ENCODE measurements at regions not wholly inside any gene's neighbourhood (a gene's known extent, or its start where the extent isn't known, plus 50 kb on each side); places are given as distances from the start of the nearest gene placed in this dataset.

- no peak overlapping the region for H3K4me3 Mint-ChIP-seq
- H3K9me3 Mint-ChIP-seq = no peaks in the 10 kb centered on the region
- no peak for DNase-seq (ENCODE audit: low spot score)
- no peaks in the 10 kb centered on the region for H3K27me3 Mint-ChIP-seq (ENCODE audit: insufficient read depth)
- H3K36me3 Mint-ChIP-seq (ENCODE audit: low read depth) = no peaks in the 10 kb centered on the region
- intact Hi-C loops (cut with micrococcal nuclease) = no loop called here
- no peak overlapping the region for H3K27ac Mint-ChIP-seq
- H3K4me1 Mint-ChIP-seq (ENCODE audit: low read depth) = no peaks in the 10 kb centered on the region
Observed at GRCh38 chr21:22703521-22703920, 1705.3 kb downstream of the NCAM2 start.

GRCh38 chr21:22710721-22711120 is 1712.5 kb downstream of the NCAM2 start:
- no peaks in the 10 kb centered on the region for H3K36me3 Mint-ChIP-seq (ENCODE audit: low read depth)
- no peak for DNase-seq (ENCODE audit: low spot score)
- no peak overlapping the region for H3K27ac Mint-ChIP-seq
- no peaks in the 10 kb centered on the region for H3K9me3 Mint-ChIP-seq
- intact Hi-C loops (cut with micrococcal nuclease) = no loop called here
- H3K4me3 Mint-ChIP-seq = no peak overlapping the region
- no peaks in the 10 kb centered on the region for H3K4me1 Mint-ChIP-seq (ENCODE audit: low read depth)
- no peaks in the 10 kb centered on the region for H3K27me3 Mint-ChIP-seq (ENCODE audit: insufficient read depth)

DNA sequence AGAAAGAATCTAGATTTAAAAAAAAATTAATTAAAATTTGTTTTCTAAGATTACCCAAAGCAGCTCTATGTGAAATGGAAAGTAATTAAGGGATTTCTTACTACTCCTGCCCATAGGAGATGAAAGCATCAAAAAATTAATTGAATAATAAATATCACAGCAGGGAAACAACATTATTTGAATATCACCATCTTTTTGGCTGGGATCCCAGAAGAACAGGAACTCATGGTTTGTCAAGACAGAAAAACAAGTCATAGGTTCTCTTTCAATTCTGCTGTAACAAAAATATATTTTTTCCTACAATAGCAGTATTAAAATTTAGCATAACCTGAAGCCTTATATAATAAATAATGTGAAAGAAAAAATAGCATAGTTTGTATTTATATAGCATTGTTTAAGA is 1713.4 kb downstream of the NCAM2 start:
- H3K9me3 Mint-ChIP-seq = no peaks in the 10 kb centered on the region
- H3K27me3 Mint-ChIP-seq (ENCODE audit: insufficient read depth) = no peaks in the 10 kb centered on the region
- intact Hi-C loops (cut with micrococcal nuclease) = no loop called here
- no peak overlapping the region for H3K4me3 Mint-ChIP-seq
- no peaks in the 10 kb centered on the region for H3K36me3 Mint-ChIP-seq (ENCODE audit: low read depth)
- no peaks in the 10 kb centered on the region for H3K4me1 Mint-ChIP-seq (ENCODE audit: low read depth)
- no peak overlapping the region for H3K27ac Mint-ChIP-seq
- no peak for DNase-seq (ENCODE audit: low spot score)

- no peak overlapping the region for H3K4me3 Mint-ChIP-seq
- H3K27ac Mint-ChIP-seq = no peak overlapping the region
- peaks cover 32% of the 10 kb centered on the region for H3K9me3 Mint-ChIP-seq
- H3K36me3 Mint-ChIP-seq (ENCODE audit: low read depth) = no peaks in the 10 kb centered on the region
- intact Hi-C loops (cut with micrococcal nuclease) = no loop called here
- H3K27me3 Mint-ChIP-seq (ENCODE audit: insufficient read depth) = no peaks in the 10 kb centered on the region
- H3K4me1 Mint-ChIP-seq (ENCODE audit: low read depth) = no peaks in the 10 kb centered on the region
- no peak for DNase-seq (ENCODE audit: low spot score)
Observed at GRCh38 chr21:22725436-22725835, 1727.2 kb downstream of the NCAM2 start.

GRCh38 chr21:22728091-22728490 is 1729.9 kb downstream of the NCAM2 start:
- no peaks in the 10 kb centered on the region for H3K27me3 Mint-ChIP-seq (ENCODE audit: insufficient read depth)
- no peaks in the 10 kb centered on the region for H3K36me3 Mint-ChIP-seq (ENCODE audit: low read depth)
- H3K9me3 Mint-ChIP-seq = peaks cover 32% of the 10 kb centered on the region

DNA sequence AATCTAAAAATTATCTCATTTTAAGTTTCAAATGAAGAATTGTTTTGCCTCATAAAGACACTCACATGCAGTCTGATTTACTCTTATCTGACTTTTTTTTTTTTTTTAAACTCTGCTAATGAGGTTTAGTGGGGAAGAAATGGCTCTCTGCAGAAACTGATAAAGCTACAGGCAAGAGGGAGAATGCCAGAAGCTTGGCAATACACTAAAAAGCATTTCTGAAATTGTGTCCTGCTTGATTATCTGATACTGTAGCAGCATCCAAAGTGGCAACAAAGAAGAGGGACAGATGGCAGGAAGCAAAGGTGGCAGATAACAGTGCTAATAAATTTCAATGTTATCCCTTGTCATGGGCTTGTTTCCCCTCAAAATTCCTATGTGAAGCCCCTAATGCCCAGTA is 1744.9 kb downstream of the NCAM2 start:
- H3K9me3 Mint-ChIP-seq = no peaks in the 10 kb centered on the region
- no peaks in the 10 kb centered on the region for H3K36me3 Mint-ChIP-seq (ENCODE audit: low read depth)
- DNase-seq (ENCODE audit: low spot score) = no peak
- no peak overlapping the region for H3K27ac Mint-ChIP-seq
- intact Hi-C loops (cut with micrococcal nuclease) = no loop called here
- H3K27me3 Mint-ChIP-seq (ENCODE audit: insufficient read depth) = no peaks in the 10 kb centered on the region
- no peaks in the 10 kb centered on the region for H3K4me1 Mint-ChIP-seq (ENCODE audit: low read depth)
- H3K4me3 Mint-ChIP-seq = no peak overlapping the region

More at GRCh38 chr21:22728091-22728490, 1729.9 kb downstream of the NCAM2 start:
- intact Hi-C loops (cut with micrococcal nuclease) = no loop called here
- H3K4me3 Mint-ChIP-seq = no peak overlapping the region
- no peaks in the 10 kb centered on the region for H3K4me1 Mint-ChIP-seq (ENCODE audit: low read depth)
- no peak for DNase-seq (ENCODE audit: low spot score)
- H3K27ac Mint-ChIP-seq = no peak overlapping the region

GRCh38 chr21:22754746-22755145 is 1756.5 kb downstream of the NCAM2 start:
- Mint-ChIP-seq H3K27ac (no peak overlapping the region), H3K4me3 (no peak overlapping the region), H3K4me1 (ENCODE audit: low read depth) (no peaks in the 10 kb centered on the region), H3K36me3 (ENCODE audit: low read depth) (no peaks in the 10 kb centered on the region), H3K27me3 (ENCODE audit: insufficient read depth) (peaks cover 2% of the 10 kb centered on the region), H3K9me3 (no peaks in the 10 kb centered on the region)
- no peak for DNase-seq (ENCODE audit: low spot score)
- intact Hi-C loops (cut with micrococcal nuclease) = no loop called here

DNA sequence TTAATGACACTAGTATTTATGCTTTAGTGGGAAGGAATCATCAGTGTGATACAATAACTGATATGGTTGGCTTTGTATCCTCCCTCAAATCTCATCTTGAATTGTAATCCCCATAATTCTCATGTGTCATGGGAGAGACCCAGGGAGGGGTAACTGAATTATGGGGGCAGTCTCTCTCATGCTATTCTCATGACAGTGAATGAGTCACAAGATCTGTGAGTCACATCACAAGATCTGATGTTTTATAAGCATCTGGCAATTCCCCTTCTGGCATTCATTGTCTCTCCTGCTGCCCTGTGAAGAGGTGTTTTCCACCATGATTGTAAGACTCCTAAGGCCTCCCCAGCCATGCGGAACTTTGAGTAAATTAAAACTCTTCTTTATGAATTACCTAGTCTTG is 1760.3 kb downstream of the NCAM2 start:
- H3K36me3 Mint-ChIP-seq (ENCODE audit: low read depth) = no peaks in the 10 kb centered on the region

DNA sequence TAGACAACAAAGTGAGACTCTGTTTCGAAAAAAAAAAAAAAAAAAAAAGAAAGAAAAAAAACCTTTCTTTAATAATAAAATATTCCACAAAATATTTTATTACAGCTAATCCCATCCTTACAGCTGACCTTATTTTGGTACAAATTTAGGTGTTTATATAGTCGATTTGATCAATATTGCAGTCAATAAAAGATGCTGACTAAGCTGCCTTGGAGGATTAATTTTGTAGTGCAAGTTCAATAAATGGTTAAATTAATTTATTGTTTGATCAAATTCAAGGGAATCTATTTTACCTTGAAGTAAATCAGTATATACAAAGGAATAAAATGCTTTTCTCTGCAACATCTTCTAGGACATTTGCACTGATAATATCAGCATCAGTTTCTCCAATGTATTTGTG is 1764.3 kb downstream of the NCAM2 start:
- no peak overlapping the region for H3K27ac Mint-ChIP-seq
- intact Hi-C loops (cut with micrococcal nuclease) = no loop called here
- no peaks in the 10 kb centered on the region for H3K36me3 Mint-ChIP-seq (ENCODE audit: low read depth)
- no peaks in the 10 kb centered on the region for H3K9me3 Mint-ChIP-seq
- DNase-seq (ENCODE audit: low spot score) = no peak
- H3K4me3 Mint-ChIP-seq = no peak overlapping the region
- H3K27me3 Mint-ChIP-seq (ENCODE audit: insufficient read depth) = no peaks in the 10 kb centered on the region
- H3K4me1 Mint-ChIP-seq (ENCODE audit: low read depth) = no peaks in the 10 kb centered on the region

More for the DNA sequence above, 1760.3 kb downstream of the NCAM2 start:
- intact Hi-C loops (cut with micrococcal nuclease) = no loop called here
- no peak overlapping the region for H3K27ac Mint-ChIP-seq
- H3K27me3 Mint-ChIP-seq (ENCODE audit: insufficient read depth) = peaks cover 2% of the 10 kb centered on the region
- no peaks in the 10 kb centered on the region for H3K9me3 Mint-ChIP-seq
- no peak for DNase-seq (ENCODE audit: low spot score)
- H3K4me1 Mint-ChIP-seq (ENCODE audit: low read depth) = no peaks in the 10 kb centered on the region
- no peak overlapping the region for H3K4me3 Mint-ChIP-seq

DNA sequence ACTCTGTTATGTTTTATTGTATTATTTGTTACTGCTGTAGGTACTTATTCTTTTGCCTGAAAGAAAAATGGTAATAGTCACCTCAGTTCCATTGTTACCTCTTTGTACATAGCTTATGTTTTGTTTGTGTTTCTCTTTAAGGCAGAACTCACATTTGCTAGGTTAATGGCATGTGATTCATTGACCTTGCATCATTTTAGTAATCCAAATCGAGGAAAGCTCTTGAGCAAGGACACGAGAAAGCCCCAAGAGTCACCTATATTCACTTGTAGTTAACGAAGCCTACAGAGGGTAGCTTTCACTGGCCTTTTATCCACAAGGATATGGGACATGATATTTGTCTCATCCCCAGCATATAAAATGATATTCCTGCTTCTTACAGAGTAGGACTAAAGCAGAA is 1765.2 kb downstream of the NCAM2 start:
- H3K27me3 Mint-ChIP-seq (ENCODE audit: insufficient read depth) = no peaks in the 10 kb centered on the region
- no peak for DNase-seq (ENCODE audit: low spot score)
- H3K4me1 Mint-ChIP-seq (ENCODE audit: low read depth) = no peaks in the 10 kb centered on the region
- intact Hi-C loops (cut with micrococcal nuclease) = no loop called here
- no peak overlapping the region for H3K27ac Mint-ChIP-seq
- H3K4me3 Mint-ChIP-seq = no peak overlapping the region
- H3K36me3 Mint-ChIP-seq (ENCODE audit: low read depth) = no peaks in the 10 kb centered on the region
- no peaks in the 10 kb centered on the region for H3K9me3 Mint-ChIP-seq

- Mint-ChIP-seq H3K4me1 (ENCODE audit: low read depth) (no peaks in the 10 kb centered on the region), H3K9me3 (no peaks in the 10 kb centered on the region), H3K27me3 (ENCODE audit: insufficient read depth) (no peaks in the 10 kb centered on the region), H3K27ac (no peak overlapping the region), H3K36me3 (ENCODE audit: low read depth) (no peaks in the 10 kb centered on the region), H3K4me3 (no peak overlapping the region)
- DNase-seq (ENCODE audit: low spot score) = no peak
- intact Hi-C loops (cut with micrococcal nuclease) = no loop called here
Observed at GRCh38 chr21:22764222-22764621, 1766.0 kb downstream of the NCAM2 start.

DNA sequence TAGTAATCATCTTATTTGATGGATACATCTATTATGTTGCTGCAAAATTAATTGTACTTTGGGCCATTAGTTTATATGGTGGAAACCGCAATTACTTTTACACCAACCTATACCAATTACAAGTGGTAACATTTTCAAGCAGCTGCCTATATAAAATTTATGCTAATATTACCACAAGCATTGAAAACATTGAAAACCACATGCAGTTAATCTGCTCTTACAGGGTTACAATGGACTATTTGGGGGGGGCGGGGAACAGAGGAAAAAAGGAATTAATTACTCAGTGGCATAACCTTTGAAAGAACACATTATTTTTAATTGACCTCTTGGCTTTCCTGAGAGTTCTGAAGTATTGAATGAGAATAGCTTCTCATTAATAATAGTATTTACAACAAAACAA is 1793.2 kb downstream of the NCAM2 start:
- intact Hi-C loops (cut with micrococcal nuclease) = loop anchor here (2.0 kb wide), 1 partner anchor 1627 kb away; no protein-coding TSS in a partner anchor
- Mint-ChIP-seq H3K27me3 (ENCODE audit: insufficient read depth) (peaks cover 1% of the 10 kb centered on the region), H3K9me3 (no peaks in the 10 kb centered on the region), H3K27ac (no peak overlapping the region), H3K36me3 (ENCODE audit: low read depth) (no peaks in the 10 kb centered on the region), H3K4me3 (no peak overlapping the region), H3K4me1 (ENCODE audit: low read depth) (no peaks in the 10 kb centered on the region)
- DNase-seq (ENCODE audit: low spot score) = no peak

DNA sequence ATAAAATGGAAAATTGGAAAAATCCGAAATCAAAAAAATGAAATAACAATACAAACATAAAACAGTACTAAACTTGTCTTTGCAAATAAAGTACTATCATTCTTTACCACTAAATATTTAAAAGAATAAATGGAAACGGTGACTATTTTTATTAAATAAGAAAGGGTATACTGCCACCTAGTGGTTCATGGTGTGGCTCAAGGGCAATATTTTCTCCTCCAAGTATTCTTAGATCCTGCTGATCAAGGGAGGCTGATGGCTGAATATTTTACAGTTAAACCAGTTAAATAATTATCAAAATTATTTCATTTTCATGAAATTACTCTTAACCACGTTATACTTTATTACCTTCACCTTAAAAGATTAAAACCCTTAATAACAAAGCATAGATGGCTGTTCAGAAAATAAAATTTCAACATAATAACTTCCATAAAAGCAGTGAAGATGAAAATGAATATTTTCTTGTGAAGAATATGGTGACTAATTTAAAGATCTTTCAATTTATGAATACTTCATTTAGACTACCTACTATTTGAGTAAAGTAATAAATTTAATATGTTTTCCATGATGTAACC is 1793.9 kb downstream of the NCAM2 start:
- no peaks in the 10 kb centered on the region for H3K9me3 Mint-ChIP-seq
- DNase-seq (ENCODE audit: low spot score) = no peak
- H3K4me3 Mint-ChIP-seq = no peak overlapping the region
- intact Hi-C loops (cut with micrococcal nuclease) = loop anchor here (2.0 kb wide), 1 partner anchor 1627 kb away; no protein-coding TSS in a partner anchor
- H3K27me3 Mint-ChIP-seq (ENCODE audit: insufficient read depth) = peaks cover 1% of the 10 kb centered on the region
- H3K36me3 Mint-ChIP-seq (ENCODE audit: low read depth) = no peaks in the 10 kb centered on the region
- no peak overlapping the region for H3K27ac Mint-ChIP-seq
- H3K4me1 Mint-ChIP-seq (ENCODE audit: low read depth) = no peaks in the 10 kb centered on the region

GRCh38 chr21:22795091-22795490 is 1796.9 kb downstream of the NCAM2 start:
- Mint-ChIP-seq H3K27ac (no peak overlapping the region), H3K4me1 (ENCODE audit: low read depth) (no peaks in the 10 kb centered on the region), H3K9me3 (no peaks in the 10 kb centered on the region), H3K4me3 (no peak overlapping the region), H3K36me3 (ENCODE audit: low read depth) (no peaks in the 10 kb centered on the region), H3K27me3 (ENCODE audit: insufficient read depth) (peaks cover 1% of the 10 kb centered on the region)
- DNase-seq (ENCODE audit: low spot score) = no peak
- intact Hi-C loops (cut with micrococcal nuclease) = no loop called here

All from activated T-helper 1 cell treated with anti-CD3 and anti-CD28 coated beads, Interleukin-12 subunit alpha, Interleukin-12 subunit beta, Interleukin-2, Interleukin-4 antibody, amounts not matched to agents 30 ng/mL and 10 ng/mL and 1 ng/mL, durations not matched to agents 14 hours and 24 hours and 36 hours (primary cell).